ENCODE measurements at regions not wholly inside any gene's neighbourhood (a gene's known extent, or its start where the extent isn't known, plus 50 kb on each side); places are given as distances from the start of the nearest gene placed in this dataset.

- ATAC-seq (replicated peaks; ENCODE audit: extremely low read depth, poor library complexity, severe bottlenecking) (no peak), DNase-seq (ENCODE audit: low spot score in 2 of 2) (no peak)
- Mint-ChIP-seq H3K9me3 (no peaks in the 10 kb centered on the region), H3K27me3 (peaks cover 53% of the 10 kb centered on the region), H3K27ac (ENCODE audit: low read depth) (no peak overlapping the region), H3K4me3 (no peak overlapping the region), H3K4me1 (no peaks in the 10 kb centered on the region), H3K36me3 (ENCODE audit: insufficient read depth) (no peaks in the 10 kb centered on the region)
These were observed 459.1 kb upstream of the MDFIC2 start for GRCh38 chr3:70771426-70772147.

DNA sequence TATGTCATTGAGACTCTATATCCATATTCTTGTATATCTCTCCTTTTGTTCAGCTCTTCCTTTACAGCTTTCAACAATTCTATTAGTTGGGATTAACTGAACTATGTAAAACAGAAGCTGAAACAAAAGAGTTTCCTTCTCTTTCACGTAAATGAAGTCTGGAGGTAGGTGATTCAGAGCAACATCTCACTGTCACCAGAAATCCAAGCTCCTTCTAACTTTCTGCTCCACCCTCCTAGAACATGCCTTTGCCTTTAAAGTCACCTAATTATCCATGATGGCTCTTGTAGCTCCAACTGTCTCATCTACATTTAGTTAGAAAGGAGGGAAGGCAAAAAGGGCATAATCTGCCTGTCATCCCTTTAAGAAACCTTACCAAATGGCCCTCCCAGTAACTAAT, 458.2 kb upstream of the MDFIC2 start:
- H3K4me1 Mint-ChIP-seq = no peaks in the 10 kb centered on the region
- ATAC-seq (replicated peaks; ENCODE audit: extremely low read depth, poor library complexity, severe bottlenecking) (no peak), DNase-seq (ENCODE audit: low spot score in 2 of 2) (no peak)
- H3K9me3 Mint-ChIP-seq = no peaks in the 10 kb centered on the region
- no peak overlapping the region for H3K4me3 Mint-ChIP-seq
- H3K27me3 Mint-ChIP-seq = peaks cover 55% of the 10 kb centered on the region
- no peak overlapping the region for H3K27ac Mint-ChIP-seq (ENCODE audit: low read depth)
- H3K36me3 Mint-ChIP-seq (ENCODE audit: insufficient read depth) = no peaks in the 10 kb centered on the region

GRCh38 chr3:70766301-70766700, 453.9 kb upstream of the MDFIC2 start:
- H3K9me3 Mint-ChIP-seq = no peaks in the 10 kb centered on the region
- DNase-seq (ENCODE audit: low spot score in 2 of 2) (no peak), ATAC-seq (replicated peaks; ENCODE audit: extremely low read depth, poor library complexity, severe bottlenecking) (no peak)
- H3K4me1 Mint-ChIP-seq = no peaks in the 10 kb centered on the region
- H3K36me3 Mint-ChIP-seq (ENCODE audit: insufficient read depth) = no peaks in the 10 kb centered on the region
- no peak overlapping the region for H3K4me3 Mint-ChIP-seq
- H3K27me3 Mint-ChIP-seq = peaks cover 41% of the 10 kb centered on the region
- no peak overlapping the region for H3K27ac Mint-ChIP-seq (ENCODE audit: low read depth)

- Mint-ChIP-seq H3K27me3 (peaks cover 17% of the 10 kb centered on the region), H3K9me3 (no peaks in the 10 kb centered on the region), H3K36me3 (ENCODE audit: insufficient read depth) (no peaks in the 10 kb centered on the region), H3K27ac (ENCODE audit: low read depth) (no peak overlapping the region), H3K4me3 (no peak overlapping the region), H3K4me1 (no peaks in the 10 kb centered on the region)
- ATAC-seq (replicated peaks; ENCODE audit: extremely low read depth, poor library complexity, severe bottlenecking) (no peak), DNase-seq (ENCODE audit: low spot score in 2 of 2) (no peak)
These were observed 451.5 kb upstream of the MDFIC2 start for GRCh38 chr3:70763894-70764293.

DNA sequence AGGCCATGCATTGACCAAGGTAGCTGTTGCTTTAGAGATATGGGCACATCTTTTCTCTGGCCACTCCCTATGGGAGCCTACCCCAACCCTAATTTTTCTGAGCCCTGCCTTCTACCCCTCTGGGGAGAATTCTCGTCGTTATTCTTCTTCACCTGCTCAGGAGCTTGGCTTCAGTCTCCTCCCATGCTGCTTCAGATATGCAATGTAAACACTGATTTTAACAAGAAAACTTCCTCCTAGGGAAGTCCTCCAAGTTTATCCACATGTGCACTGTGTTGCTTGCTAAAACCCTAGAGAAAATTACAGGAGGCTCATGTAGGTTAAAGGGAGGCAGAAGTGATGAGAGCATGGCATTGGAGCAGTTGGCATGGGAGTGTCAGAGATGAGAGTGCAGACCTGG, 445.2 kb upstream of the MDFIC2 start:
- no peak overlapping the region for H3K27ac Mint-ChIP-seq (ENCODE audit: low read depth)
- ATAC-seq (replicated peaks; ENCODE audit: extremely low read depth, poor library complexity, severe bottlenecking) (no peak), DNase-seq (ENCODE audit: low spot score in 2 of 2) (no peak)
- H3K36me3 Mint-ChIP-seq (ENCODE audit: insufficient read depth) = no peaks in the 10 kb centered on the region
- H3K9me3 Mint-ChIP-seq = no peaks in the 10 kb centered on the region
- no peaks in the 10 kb centered on the region for H3K4me1 Mint-ChIP-seq
- peaks cover 3% of the 10 kb centered on the region for H3K27me3 Mint-ChIP-seq
- no peak overlapping the region for H3K4me3 Mint-ChIP-seq

GRCh38 chr3:70755526-70755925, 443.1 kb upstream of the MDFIC2 start:
- H3K9me3 Mint-ChIP-seq = no peaks in the 10 kb centered on the region
- no peak overlapping the region for H3K4me3 Mint-ChIP-seq
- H3K27me3 Mint-ChIP-seq = peaks cover 13% of the 10 kb centered on the region
- H3K4me1 Mint-ChIP-seq = no peaks in the 10 kb centered on the region
- DNase-seq (ENCODE audit: low spot score in 2 of 2) = no peak
- ATAC-seq (replicated peaks; ENCODE audit: extremely low read depth, poor library complexity, severe bottlenecking) = no peak
- H3K27ac Mint-ChIP-seq (ENCODE audit: low read depth) = no peak overlapping the region
- H3K36me3 Mint-ChIP-seq (ENCODE audit: insufficient read depth) = no peaks in the 10 kb centered on the region

DNA sequence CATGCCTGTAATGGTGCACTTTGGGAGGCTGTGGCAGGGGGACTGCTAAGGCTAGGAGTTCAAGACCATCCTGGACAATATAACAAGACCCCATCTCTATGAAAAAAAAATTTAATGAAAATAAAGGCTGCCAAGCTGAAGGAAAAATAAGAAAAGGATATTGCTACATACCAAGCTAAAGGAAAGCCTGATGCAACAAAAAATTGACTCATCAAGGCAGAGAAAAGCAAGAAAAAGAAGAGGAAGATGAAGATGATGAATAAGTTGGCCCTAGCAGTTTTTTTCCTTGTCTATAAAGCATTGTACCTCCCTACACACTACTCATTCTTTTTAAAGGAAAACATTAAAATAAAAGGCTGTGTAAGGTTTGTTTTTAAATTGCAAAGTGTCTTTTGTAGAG, 441.9 kb upstream of the MDFIC2 start:
- Mint-ChIP-seq H3K4me3 (no peak overlapping the region), H3K27me3 (peaks cover 22% of the 10 kb centered on the region), H3K4me1 (no peaks in the 10 kb centered on the region), H3K36me3 (ENCODE audit: insufficient read depth) (no peaks in the 10 kb centered on the region), H3K27ac (ENCODE audit: low read depth) (no peak overlapping the region), H3K9me3 (no peaks in the 10 kb centered on the region)
- ATAC-seq (replicated peaks; ENCODE audit: extremely low read depth, poor library complexity, severe bottlenecking) (no peak), DNase-seq (ENCODE audit: low spot score in 2 of 2) (no peak)

DNA sequence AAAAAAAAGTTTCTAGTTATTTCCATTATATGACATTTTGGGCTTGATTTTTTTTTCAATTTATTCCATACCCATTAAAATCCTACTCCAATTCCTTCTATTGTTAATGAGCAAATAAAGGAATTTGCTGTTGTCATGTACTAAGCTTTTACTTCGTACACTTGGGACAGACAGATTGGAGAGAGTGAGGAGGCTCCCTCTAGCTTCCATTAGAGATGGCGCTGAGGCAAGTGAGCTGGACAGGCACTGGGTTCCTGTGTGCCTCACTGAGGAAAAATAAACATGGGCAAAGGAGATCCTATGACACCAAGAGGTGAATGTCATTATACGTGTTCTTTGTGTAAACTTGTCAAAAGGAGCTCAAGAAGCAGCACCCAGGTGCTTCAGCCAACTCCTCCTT, 441.1 kb upstream of the MDFIC2 start:
- no peak for ATAC-seq (replicated peaks; ENCODE audit: extremely low read depth, poor library complexity, severe bottlenecking)
- Mint-ChIP-seq H3K4me3 (no peak overlapping the region), H3K36me3 (ENCODE audit: insufficient read depth) (no peaks in the 10 kb centered on the region), H3K4me1 (no peaks in the 10 kb centered on the region), H3K27me3 (peaks cover 30% of the 10 kb centered on the region), H3K9me3 (no peaks in the 10 kb centered on the region), H3K27ac (ENCODE audit: low read depth) (no peak overlapping the region)
- DNase-seq (ENCODE audit: low spot score in 2 of 2) = no peak

DNA sequence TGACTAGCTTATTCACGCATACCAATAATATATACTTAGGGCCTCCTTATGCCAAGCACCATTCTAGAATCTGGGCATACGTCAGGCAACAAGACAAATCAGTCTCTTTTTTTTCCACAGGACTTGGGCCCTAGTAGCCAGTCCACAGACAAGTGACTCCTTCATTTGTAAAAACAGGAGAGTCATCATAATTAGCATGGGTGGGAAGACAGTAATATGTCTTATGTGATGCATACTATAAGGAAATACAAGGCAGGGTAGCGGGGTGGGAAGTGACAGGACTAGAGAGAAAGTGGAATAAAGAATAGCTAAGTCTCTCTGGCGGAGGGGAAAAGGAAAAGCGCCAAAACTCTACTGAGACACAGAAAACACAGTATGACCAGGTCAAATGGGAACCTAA, 439.6 kb upstream of the MDFIC2 start:
- Mint-ChIP-seq H3K9me3 (no peaks in the 10 kb centered on the region), H3K36me3 (ENCODE audit: insufficient read depth) (no peaks in the 10 kb centered on the region), H3K4me1 (no peaks in the 10 kb centered on the region), H3K27ac (ENCODE audit: low read depth) (no peak overlapping the region), H3K4me3 (no peak overlapping the region), H3K27me3 (peaks cover 37% of the 10 kb centered on the region)
- DNase-seq (ENCODE audit: low spot score in 2 of 2) (no peak), ATAC-seq (replicated peaks; ENCODE audit: extremely low read depth, poor library complexity, severe bottlenecking) (no peak)

DNA sequence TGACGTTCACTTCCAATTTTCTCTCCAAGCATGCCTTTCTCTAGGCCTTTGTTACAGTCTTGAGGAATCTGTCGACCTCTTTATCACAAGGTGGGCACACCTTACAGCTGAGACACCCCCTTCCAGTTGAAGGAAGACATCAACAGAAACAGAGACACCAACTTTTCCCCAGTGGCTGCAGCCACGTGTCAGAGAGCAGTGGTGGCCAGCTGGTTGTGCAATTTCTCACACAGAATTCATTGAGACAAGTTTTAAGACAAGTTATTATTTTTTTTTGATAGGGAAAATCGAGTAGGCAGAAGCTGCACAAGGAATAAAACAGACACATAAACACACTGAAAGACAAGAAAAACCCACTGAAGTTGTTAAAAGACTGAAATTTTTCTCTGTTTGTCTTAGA, 436.7 kb upstream of the MDFIC2 start:
- H3K27me3 Mint-ChIP-seq = peaks cover 60% of the 10 kb centered on the region
- H3K4me1 Mint-ChIP-seq = no peaks in the 10 kb centered on the region
- H3K36me3 Mint-ChIP-seq (ENCODE audit: insufficient read depth) = no peaks in the 10 kb centered on the region
- no peak overlapping the region for H3K4me3 Mint-ChIP-seq
- H3K9me3 Mint-ChIP-seq = no peaks in the 10 kb centered on the region
- no peak overlapping the region for H3K27ac Mint-ChIP-seq (ENCODE audit: low read depth)
- DNase-seq (ENCODE audit: low spot score in 2 of 2) = no peak
- ATAC-seq (replicated peaks; ENCODE audit: extremely low read depth, poor library complexity, severe bottlenecking) = no peak

DNA sequence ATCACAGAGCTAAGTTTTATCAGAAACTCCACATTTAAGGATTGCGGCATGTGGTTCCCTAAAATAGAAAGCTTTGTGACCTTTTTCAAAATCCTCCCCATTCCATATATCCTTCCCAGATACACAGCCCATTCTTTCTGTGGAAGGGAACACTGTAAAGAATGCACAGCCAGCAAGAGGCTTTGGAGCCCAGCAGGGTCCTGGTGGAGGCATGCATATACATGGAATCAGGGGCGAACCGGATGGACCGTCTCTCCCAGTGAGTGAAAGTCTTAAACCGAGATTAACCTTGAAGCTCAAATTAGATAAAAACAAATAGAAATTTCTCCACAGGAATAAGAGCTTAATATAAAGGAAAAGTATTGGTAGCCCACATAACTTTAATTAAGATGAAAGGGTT, 436.2 kb upstream of the MDFIC2 start:
- Mint-ChIP-seq H3K27ac (ENCODE audit: low read depth) (no peak overlapping the region), H3K4me1 (no peaks in the 10 kb centered on the region), H3K9me3 (no peaks in the 10 kb centered on the region), H3K27me3 (peaks cover 65% of the 10 kb centered on the region), H3K36me3 (ENCODE audit: insufficient read depth) (no peaks in the 10 kb centered on the region), H3K4me3 (no peak overlapping the region)
- DNase-seq (ENCODE audit: low spot score in 2 of 2) = no peak
- ATAC-seq (replicated peaks; ENCODE audit: extremely low read depth, poor library complexity, severe bottlenecking) = no peak

GRCh38 chr3:70747847-70748246, 435.4 kb upstream of the MDFIC2 start:
- no peaks in the 10 kb centered on the region for H3K36me3 Mint-ChIP-seq (ENCODE audit: insufficient read depth)
- peaks cover 69% of the 10 kb centered on the region for H3K27me3 Mint-ChIP-seq
- ATAC-seq (replicated peaks; ENCODE audit: extremely low read depth, poor library complexity, severe bottlenecking) (no peak), DNase-seq (ENCODE audit: low spot score in 2 of 2) (no peak)
- no peaks in the 10 kb centered on the region for H3K9me3 Mint-ChIP-seq
- no peak overlapping the region for H3K27ac Mint-ChIP-seq (ENCODE audit: low read depth)
- no peak overlapping the region for H3K4me3 Mint-ChIP-seq
- H3K4me1 Mint-ChIP-seq = no peaks in the 10 kb centered on the region

GRCh38 chr3:70744536-70744935, 432.1 kb upstream of the MDFIC2 start:
- no peak for ATAC-seq (replicated peaks; ENCODE audit: extremely low read depth, poor library complexity, severe bottlenecking)
- no peak for DNase-seq (ENCODE audit: low spot score in 2 of 2)
- H3K9me3 Mint-ChIP-seq = no peaks in the 10 kb centered on the region
- H3K27ac Mint-ChIP-seq (ENCODE audit: low read depth) = no peak overlapping the region
- no peaks in the 10 kb centered on the region for H3K36me3 Mint-ChIP-seq (ENCODE audit: insufficient read depth)
- H3K4me3 Mint-ChIP-seq = no peak overlapping the region
- H3K4me1 Mint-ChIP-seq = no peaks in the 10 kb centered on the region
- peaks cover 55% of the 10 kb centered on the region for H3K27me3 Mint-ChIP-seq

- H3K27ac Mint-ChIP-seq (ENCODE audit: low read depth) = no peak overlapping the region
- DNase-seq (ENCODE audit: low spot score in 2 of 2) (no peak), ATAC-seq (replicated peaks; ENCODE audit: extremely low read depth, poor library complexity, severe bottlenecking) (no peak)
- H3K27me3 Mint-ChIP-seq = peaks cover 47% of the 10 kb centered on the region
- H3K4me3 Mint-ChIP-seq = no peak overlapping the region
- H3K36me3 Mint-ChIP-seq (ENCODE audit: insufficient read depth) = no peaks in the 10 kb centered on the region
- no peaks in the 10 kb centered on the region for H3K9me3 Mint-ChIP-seq
- no peaks in the 10 kb centered on the region for H3K4me1 Mint-ChIP-seq
These were observed 431.3 kb upstream of the MDFIC2 start for GRCh38 chr3:70743754-70744153.

Measured in central memory CD8-positive, alpha-beta T cell (primary cell).